Uterus (tissue), 2 donors: ENCODE measurements at regions not wholly inside any gene's neighbourhood (a gene's known extent, or its start where the extent isn't known, plus 50 kb on each side); places are given as distances from the start of the nearest gene placed in this dataset.

Experiments
- POLR2A ChIP-seq, 2 donors: fragments of 450-650 bp; IDR thresholded peaks; one replicate each; pipeline ENCODE4 v1.6.1; 2016; ENCODE audit warnings: antibody characterized with exemption in 2 of 2, mild to moderate bottlenecking in 1 of 2, moderate library complexity in 1 of 2
- TF ChIP-seq, protein P1 (sequence below), 4 experiments: fragments of 200-600 bp in 2 of 4; fragments of 450-650 bp in 2 of 4; sonication (generic) in 2 of 4; IDR thresholded peaks; one replicate each; pipeline ENCODE4 v1.5.1; 2016 to 2019; ENCODE audit warnings: antibody characterized with exemption in 4 of 4, mild to moderate bottlenecking in 2 of 4, moderate library complexity in 1 of 4

- no peak for TF ChIP-seq POLR2A (IDR thresholded peaks at IDR 0.05)
- TF ChIP-seq, protein P1, sequence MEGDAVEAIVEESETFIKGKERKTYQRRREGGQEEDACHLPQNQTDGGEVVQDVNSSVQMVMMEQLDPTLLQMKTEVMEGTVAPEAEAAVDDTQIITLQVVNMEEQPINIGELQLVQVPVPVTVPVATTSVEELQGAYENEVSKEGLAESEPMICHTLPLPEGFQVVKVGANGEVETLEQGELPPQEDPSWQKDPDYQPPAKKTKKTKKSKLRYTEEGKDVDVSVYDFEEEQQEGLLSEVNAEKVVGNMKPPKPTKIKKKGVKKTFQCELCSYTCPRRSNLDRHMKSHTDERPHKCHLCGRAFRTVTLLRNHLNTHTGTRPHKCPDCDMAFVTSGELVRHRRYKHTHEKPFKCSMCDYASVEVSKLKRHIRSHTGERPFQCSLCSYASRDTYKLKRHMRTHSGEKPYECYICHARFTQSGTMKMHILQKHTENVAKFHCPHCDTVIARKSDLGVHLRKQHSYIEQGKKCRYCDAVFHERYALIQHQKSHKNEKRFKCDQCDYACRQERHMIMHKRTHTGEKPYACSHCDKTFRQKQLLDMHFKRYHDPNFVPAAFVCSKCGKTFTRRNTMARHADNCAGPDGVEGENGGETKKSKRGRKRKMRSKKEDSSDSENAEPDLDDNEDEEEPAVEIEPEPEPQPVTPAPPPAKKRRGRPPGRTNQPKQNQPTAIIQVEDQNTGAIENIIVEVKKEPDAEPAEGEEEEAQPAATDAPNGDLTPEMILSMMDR (IDR thresholded peaks at IDR 0.05): no peak
Observed at GRCh38 chr1:4978660-4979390, 324.4 kb downstream of the AJAP1 start.
